ENCODE measurements at regions not wholly inside any gene's neighbourhood (a gene's known extent, or its start where the extent isn't known, plus 50 kb on each side); places are given as distances from the start of the nearest gene placed in this dataset.

GRCh38 chr18:33928231-33928630, 296.5 kb downstream of the NOL4 start:
- no peak overlapping the region for H3K4me3 ChIP-seq (ENCODE audit: low read depth in 1 of 5, low read length in 5 of 5)
- H3K9ac ChIP-seq (ENCODE audit: low read length in 5 of 5) = no peak overlapping the region
- H3K27me3 ChIP-seq (ENCODE audit: control insufficient read depth in 5 of 5, insufficient read depth in 4 of 5, low read length in 5 of 5) = no peaks in the 10 kb centered on the region
- H3K4me1 ChIP-seq (ENCODE audit: control insufficient read depth in 5 of 5, insufficient read depth in 5 of 5, low read length in 5 of 5) = no peaks in the 10 kb centered on the region
- no peaks in the 10 kb centered on the region for H3K36me3 ChIP-seq (ENCODE audit: control insufficient read depth in 5 of 5, insufficient read depth in 5 of 5, low read length in 5 of 5)
- H3K27ac ChIP-seq (ENCODE audit: low read depth, low read length) = no peak overlapping the region
- H3K9me3 ChIP-seq (ENCODE audit: control insufficient read depth in 5 of 5, low read length in 5 of 5) = no peaks in the 10 kb centered on the region

GRCh38 chr18:33924576-33924975, 300.1 kb downstream of the NOL4 start:
- H3K9me3 ChIP-seq (ENCODE audit: control insufficient read depth in 5 of 5, low read length in 5 of 5) = no peaks in the 10 kb centered on the region
- H3K4me3 ChIP-seq (ENCODE audit: low read depth in 1 of 5, low read length in 5 of 5) = no peak overlapping the region
- no peaks in the 10 kb centered on the region for H3K36me3 ChIP-seq (ENCODE audit: control insufficient read depth in 5 of 5, insufficient read depth in 5 of 5, low read length in 5 of 5)
- no peaks in the 10 kb centered on the region for H3K27me3 ChIP-seq (ENCODE audit: control insufficient read depth in 5 of 5, insufficient read depth in 4 of 5, low read length in 5 of 5)
- H3K4me1 ChIP-seq (ENCODE audit: control insufficient read depth in 5 of 5, insufficient read depth in 5 of 5, low read length in 5 of 5) = no peaks in the 10 kb centered on the region
- H3K9ac ChIP-seq (ENCODE audit: low read length in 5 of 5) = no peak overlapping the region
- H3K27ac ChIP-seq (ENCODE audit: low read depth, low read length) = no peak overlapping the region

- Histone ChIP-seq H3K9ac (ENCODE audit: low read length in 5 of 5) (no peak overlapping the region), H3K9me3 (ENCODE audit: control insufficient read depth in 5 of 5, low read length in 5 of 5) (no peaks in the 10 kb centered on the region), H3K27ac (ENCODE audit: low read depth, low read length) (no peak overlapping the region), H3K4me1 (ENCODE audit: control insufficient read depth in 5 of 5, insufficient read depth in 5 of 5, low read length in 5 of 5) (no peaks in the 10 kb centered on the region), H3K27me3 (ENCODE audit: control insufficient read depth in 5 of 5, insufficient read depth in 4 of 5, low read length in 5 of 5) (no peaks in the 10 kb centered on the region), H3K4me3 (ENCODE audit: low read depth in 1 of 5, low read length in 5 of 5) (no peak overlapping the region), H3K36me3 (ENCODE audit: control insufficient read depth in 5 of 5, insufficient read depth in 5 of 5, low read length in 5 of 5) (no peaks in the 10 kb centered on the region)
These were observed 300.7 kb downstream of the NOL4 start for GRCh38 chr18:33923980-33924379.

- Histone ChIP-seq H3K4me3 (ENCODE audit: low read depth in 1 of 5, low read length in 5 of 5) (no peak overlapping the region), H3K36me3 (ENCODE audit: control insufficient read depth in 5 of 5, insufficient read depth in 5 of 5, low read length in 5 of 5) (no peaks in the 10 kb centered on the region), H3K9ac (ENCODE audit: low read length in 5 of 5) (no peak overlapping the region), H3K27me3 (ENCODE audit: control insufficient read depth in 5 of 5, insufficient read depth in 4 of 5, low read length in 5 of 5) (no peaks in the 10 kb centered on the region), H3K27ac (ENCODE audit: low read depth, low read length) (no peak overlapping the region), H3K9me3 (ENCODE audit: control insufficient read depth in 5 of 5, low read length in 5 of 5) (no peaks in the 10 kb centered on the region), H3K4me1 (ENCODE audit: control insufficient read depth in 5 of 5, insufficient read depth in 5 of 5, low read length in 5 of 5) (no peaks in the 10 kb centered on the region)
These were observed 306.1 kb downstream of the NOL4 start for GRCh38 chr18:33918571-33918970.

- Histone ChIP-seq H3K4me1 (ENCODE audit: control insufficient read depth in 5 of 5, insufficient read depth in 5 of 5, low read length in 5 of 5) (no peaks in the 10 kb centered on the region), H3K36me3 (ENCODE audit: control insufficient read depth in 5 of 5, insufficient read depth in 5 of 5, low read length in 5 of 5) (no peaks in the 10 kb centered on the region), H3K27ac (ENCODE audit: low read depth, low read length) (no peak overlapping the region), H3K9me3 (ENCODE audit: control insufficient read depth in 5 of 5, low read length in 5 of 5) (no peaks in the 10 kb centered on the region), H3K4me3 (ENCODE audit: low read depth in 1 of 5, low read length in 5 of 5) (no peak overlapping the region), H3K9ac (ENCODE audit: low read length in 5 of 5) (no peak overlapping the region), H3K27me3 (ENCODE audit: control insufficient read depth in 5 of 5, insufficient read depth in 4 of 5, low read length in 5 of 5) (no peaks in the 10 kb centered on the region)
These were observed 308.5 kb downstream of the NOL4 start for GRCh38 chr18:33916200-33916599.

GRCh38 chr18:33914399-33914798, 310.3 kb downstream of the NOL4 start:
- no peaks in the 10 kb centered on the region for H3K36me3 ChIP-seq (ENCODE audit: control insufficient read depth in 5 of 5, insufficient read depth in 5 of 5, low read length in 5 of 5)
- H3K9ac ChIP-seq (ENCODE audit: low read length in 5 of 5) = no peak overlapping the region
- H3K27me3 ChIP-seq (ENCODE audit: control insufficient read depth in 5 of 5, insufficient read depth in 4 of 5, low read length in 5 of 5) = no peaks in the 10 kb centered on the region
- no peak overlapping the region for H3K27ac ChIP-seq (ENCODE audit: low read depth, low read length)
- H3K4me3 ChIP-seq (ENCODE audit: low read depth in 1 of 5, low read length in 5 of 5) = no peak overlapping the region
- no peaks in the 10 kb centered on the region for H3K9me3 ChIP-seq (ENCODE audit: control insufficient read depth in 5 of 5, low read length in 5 of 5)
- no peaks in the 10 kb centered on the region for H3K4me1 ChIP-seq (ENCODE audit: control insufficient read depth in 5 of 5, insufficient read depth in 5 of 5, low read length in 5 of 5)

GRCh38 chr18:33906046-33906445, 318.7 kb downstream of the NOL4 start:
- H3K9me3 ChIP-seq (ENCODE audit: control insufficient read depth in 5 of 5, low read length in 5 of 5) = peaks cover 0 to 10% (median 5%) of the 10 kb centered on the region in 5 donors
- H3K4me1 ChIP-seq (ENCODE audit: control insufficient read depth in 5 of 5, insufficient read depth in 5 of 5, low read length in 5 of 5) = no peaks in the 10 kb centered on the region
- no peaks in the 10 kb centered on the region for H3K36me3 ChIP-seq (ENCODE audit: control insufficient read depth in 5 of 5, insufficient read depth in 5 of 5, low read length in 5 of 5)
- H3K27ac ChIP-seq (ENCODE audit: low read depth, low read length) = no peak overlapping the region
- H3K4me3 ChIP-seq (ENCODE audit: low read depth in 1 of 5, low read length in 5 of 5) = no peak overlapping the region
- H3K9ac ChIP-seq (ENCODE audit: low read length in 5 of 5) = no peak overlapping the region
- no peaks in the 10 kb centered on the region for H3K27me3 ChIP-seq (ENCODE audit: control insufficient read depth in 5 of 5, insufficient read depth in 4 of 5, low read length in 5 of 5)

GRCh38 chr18:33901894-33902512, 322.7 kb downstream of the NOL4 start:
- Histone ChIP-seq H3K9ac (ENCODE audit: low read length in 5 of 5) (no peak overlapping the region), H3K4me1 (ENCODE audit: control insufficient read depth in 5 of 5, insufficient read depth in 5 of 5, low read length in 5 of 5) (no peaks in the 10 kb centered on the region)

GRCh38 chr18:33900638-33901037, 322.6 kb downstream of the ASXL3 start:
- Histone ChIP-seq H3K4me3 (ENCODE audit: low read depth in 1 of 5, low read length in 5 of 5) (no peak overlapping the region), H3K27me3 (ENCODE audit: control insufficient read depth in 5 of 5, insufficient read depth in 4 of 5, low read length in 5 of 5) (no peaks in the 10 kb centered on the region), H3K36me3 (ENCODE audit: control insufficient read depth in 5 of 5, insufficient read depth in 5 of 5, low read length in 5 of 5) (no peaks in the 10 kb centered on the region), H3K4me1 (ENCODE audit: control insufficient read depth in 5 of 5, insufficient read depth in 5 of 5, low read length in 5 of 5) (no peaks in the 10 kb centered on the region), H3K9me3 (ENCODE audit: control insufficient read depth in 5 of 5, low read length in 5 of 5) (peaks cover 0 to 14% (median 7%) of the 10 kb centered on the region in 5 donors), H3K27ac (ENCODE audit: low read depth, low read length) (no peak overlapping the region), H3K9ac (ENCODE audit: low read length in 5 of 5) (no peak overlapping the region)

More at GRCh38 chr18:33901894-33902512, 322.7 kb downstream of the NOL4 start:
- H3K36me3 ChIP-seq (ENCODE audit: control insufficient read depth in 5 of 5, insufficient read depth in 5 of 5, low read length in 5 of 5) = no peaks in the 10 kb centered on the region
- no peaks in the 10 kb centered on the region for H3K27me3 ChIP-seq (ENCODE audit: control insufficient read depth in 5 of 5, insufficient read depth in 4 of 5, low read length in 5 of 5)
- H3K9me3 ChIP-seq (ENCODE audit: control insufficient read depth in 5 of 5, low read length in 5 of 5) = peaks cover 0 to 14% (median 7%) of the 10 kb centered on the region in 5 donors
- no peak overlapping the region for H3K4me3 ChIP-seq (ENCODE audit: low read depth in 1 of 5, low read length in 5 of 5)
- H3K27ac ChIP-seq (ENCODE audit: low read depth, low read length) = no peak overlapping the region

GRCh38 chr18:33898427-33898826, 320.4 kb downstream of the ASXL3 start:
- Histone ChIP-seq H3K4me1 (ENCODE audit: control insufficient read depth in 5 of 5, insufficient read depth in 5 of 5, low read length in 5 of 5) (no peaks in the 10 kb centered on the region), H3K9me3 (ENCODE audit: control insufficient read depth in 5 of 5, low read length in 5 of 5) (peaks cover 0 to 12% (median 2%) of the 10 kb centered on the region in 5 donors), H3K36me3 (ENCODE audit: control insufficient read depth in 5 of 5, insufficient read depth in 5 of 5, low read length in 5 of 5) (no peaks in the 10 kb centered on the region), H3K27ac (ENCODE audit: low read depth, low read length) (no peak overlapping the region), H3K9ac (ENCODE audit: low read length in 5 of 5) (no peak overlapping the region), H3K4me3 (ENCODE audit: low read depth in 1 of 5, low read length in 5 of 5) (no peak overlapping the region), H3K27me3 (ENCODE audit: control insufficient read depth in 5 of 5, insufficient read depth in 4 of 5, low read length in 5 of 5) (no peaks in the 10 kb centered on the region)
